HFF-Myc (cell line): ENCODE measurements at regions not wholly inside any gene's neighbourhood (a gene's known extent, or its start where the extent isn't known, plus 50 kb on each side); places are given as distances from the start of the nearest gene placed in this dataset.

Experiments
- DNase-seq: peaks from one replicate; pipeline ENCODE4 v3.0.0-alpha.2; 2011; ENCODE audit warnings: low read depth; ENCODE audit errors: extremely low read depth
- H3K4me3 ChIP-seq: replicated peaks from 2 replicates; pipeline ENCODE4 v1.5.1; 2011; ENCODE audit warnings: low read depth, mild to moderate bottlenecking, control low read depth, low read length
- TF ChIP-seq, protein P1 (sequence below): IDR thresholded peaks from 2 replicates; pipeline ENCODE4 v1.5.1; 2012; ENCODE audit warnings: mild to moderate bottlenecking, low read depth, low read length, control low read depth; ENCODE audit errors: missing control alignments

GRCh38 chr2:42935692-42936671 is 143.6 kb upstream of the HAAO start:
- no peak for DNase-seq
- no peak overlapping the region for H3K4me3 ChIP-seq
- TF ChIP-seq, protein P1, sequence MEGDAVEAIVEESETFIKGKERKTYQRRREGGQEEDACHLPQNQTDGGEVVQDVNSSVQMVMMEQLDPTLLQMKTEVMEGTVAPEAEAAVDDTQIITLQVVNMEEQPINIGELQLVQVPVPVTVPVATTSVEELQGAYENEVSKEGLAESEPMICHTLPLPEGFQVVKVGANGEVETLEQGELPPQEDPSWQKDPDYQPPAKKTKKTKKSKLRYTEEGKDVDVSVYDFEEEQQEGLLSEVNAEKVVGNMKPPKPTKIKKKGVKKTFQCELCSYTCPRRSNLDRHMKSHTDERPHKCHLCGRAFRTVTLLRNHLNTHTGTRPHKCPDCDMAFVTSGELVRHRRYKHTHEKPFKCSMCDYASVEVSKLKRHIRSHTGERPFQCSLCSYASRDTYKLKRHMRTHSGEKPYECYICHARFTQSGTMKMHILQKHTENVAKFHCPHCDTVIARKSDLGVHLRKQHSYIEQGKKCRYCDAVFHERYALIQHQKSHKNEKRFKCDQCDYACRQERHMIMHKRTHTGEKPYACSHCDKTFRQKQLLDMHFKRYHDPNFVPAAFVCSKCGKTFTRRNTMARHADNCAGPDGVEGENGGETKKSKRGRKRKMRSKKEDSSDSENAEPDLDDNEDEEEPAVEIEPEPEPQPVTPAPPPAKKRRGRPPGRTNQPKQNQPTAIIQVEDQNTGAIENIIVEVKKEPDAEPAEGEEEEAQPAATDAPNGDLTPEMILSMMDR = no peak

DNA sequence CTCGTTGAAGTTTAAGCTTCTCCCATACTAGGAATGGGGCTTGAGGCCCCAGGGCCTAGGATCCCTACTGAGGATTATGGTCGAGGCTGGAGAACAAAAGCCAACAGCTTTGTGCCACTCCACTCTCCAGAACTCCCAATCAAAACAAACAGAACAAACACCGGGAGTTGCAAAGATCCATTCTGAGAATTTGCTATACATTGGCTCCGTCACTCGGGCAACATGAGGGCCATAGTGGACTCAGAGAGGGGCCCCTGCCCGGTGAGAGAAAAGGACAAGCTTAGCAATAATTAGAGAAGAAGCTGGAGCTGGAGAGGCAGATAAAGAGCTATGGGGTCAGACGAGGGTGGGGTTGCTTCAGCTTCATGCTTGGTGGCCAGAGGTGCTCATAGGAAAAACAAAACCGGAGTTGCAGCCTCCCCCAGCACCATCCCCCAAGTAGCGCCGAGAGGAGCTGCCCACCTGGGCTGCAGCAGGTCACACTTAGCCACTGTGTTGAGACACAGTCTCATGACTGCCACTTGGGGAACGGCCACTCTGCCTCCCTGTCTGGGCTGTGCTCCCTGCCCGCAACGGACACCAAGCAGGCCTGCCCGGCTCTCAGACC is 142.3 kb upstream of the HAAO start:
- TF ChIP-seq, protein P1 = no peak
- DNase-seq = no peak
- no peak overlapping the region for H3K4me3 ChIP-seq

DNA sequence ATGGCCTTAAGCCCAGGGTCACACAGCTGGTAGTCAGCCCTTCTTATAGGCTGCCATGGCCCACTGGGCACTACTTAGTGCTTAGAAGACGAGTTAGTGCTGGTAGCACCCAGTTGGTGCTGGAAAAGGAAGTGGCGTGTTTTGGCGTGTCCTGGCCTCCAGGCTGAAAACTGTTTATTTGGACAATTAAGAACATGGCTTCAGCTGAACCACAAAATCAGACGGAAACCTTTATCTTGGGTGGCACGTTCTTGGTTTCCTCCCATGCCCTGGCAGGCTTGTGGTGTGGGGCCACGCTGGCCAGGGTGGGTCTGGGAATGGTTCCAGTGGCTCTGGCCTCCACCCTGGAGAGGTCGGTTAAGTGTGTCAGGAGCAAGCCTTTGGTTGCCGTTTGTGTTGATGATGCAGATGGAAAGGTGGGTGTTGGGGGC is 141.5 kb upstream of the HAAO start:
- H3K4me3 ChIP-seq = no peak overlapping the region
- TF ChIP-seq, protein P1 = no peak
- no peak for DNase-seq

- no peak for DNase-seq
- TF ChIP-seq, protein P1 = no peak
- H3K4me3 ChIP-seq = no peak overlapping the region
These were observed 140.1 kb upstream of the HAAO start for GRCh38 chr2:42932271-42933151.

GRCh38 chr2:42931818-42932195 is 139.4 kb upstream of the HAAO start:
- DNase-seq = no peak

More at GRCh38 chr2:42931818-42932195, 139.4 kb upstream of the HAAO start:
- H3K4me3 ChIP-seq = no peak overlapping the region
- TF ChIP-seq, protein P1 = no peak
